ENCODE measurements at regions not wholly inside any gene's neighbourhood (a gene's known extent, or its start where the extent isn't known, plus 50 kb on each side); places are given as distances from the start of the nearest gene placed in this dataset.

DNA sequence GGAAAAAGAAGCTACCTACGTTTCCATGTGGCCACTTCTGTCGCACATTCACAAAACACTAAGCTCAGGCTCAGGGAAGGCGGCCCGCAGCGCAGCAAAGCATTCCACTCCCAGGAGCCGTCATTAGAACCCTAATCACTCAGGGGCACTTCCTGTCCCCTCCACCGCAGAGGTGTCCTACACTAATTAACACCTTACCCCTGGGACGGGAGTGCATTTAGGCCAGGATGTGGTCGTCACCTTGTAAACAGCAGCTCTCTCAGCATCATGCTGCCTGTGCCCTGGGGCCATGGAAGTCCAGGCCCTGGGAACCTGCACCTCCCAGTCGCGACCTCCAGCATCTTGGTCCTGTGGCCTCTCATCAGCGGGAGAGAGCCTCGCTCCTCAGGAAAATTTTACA, 359.8 kb upstream of the SALL3 start:
- TF ChIP-seq POLR2A (IDR thresholded peaks at IDR 0.05; ENCODE audit: low read depth, low read length) (no peak), POLR2AphosphoS5 (IDR thresholded peaks at IDR 0.05; ENCODE audit: low read depth, low read length) (no peak), TAF1 (IDR thresholded peaks at IDR 0.05; ENCODE audit: borderline replicate concordance, low read depth, low read length) (no peak)

Data from GM12892 (cell line).